ENCODE measurements at regions not wholly inside any gene's neighbourhood (a gene's known extent, or its start where the extent isn't known, plus 50 kb on each side); places are given as distances from the start of the nearest gene placed in this dataset.
"Not testable (repeated sequence)": the region's sequence is repeated elsewhere in the genome, so short reads cannot be mapped to it uniquely, and the experiment has no call there.

- Histone ChIP-seq H3K9ac (no peak overlapping the region), H3F3A (ENCODE audit: low read depth) (no peaks in the 10 kb centered on the region), H4K20me1 (ENCODE audit: low read depth) (no peaks in the 10 kb centered on the region), H3K79me2 (ENCODE audit: low read depth) (no peaks in the 10 kb centered on the region), H3K4me2 (no peak overlapping the region), H3K4me1 (peaks cover 14% of the 10 kb centered on the region), H3K36me3 (no peaks in the 10 kb centered on the region), H3K4me3 (no peak overlapping the region), H3K27ac (no peak overlapping the region), H2AFZ (replicated peaks) (no peak overlapping the region), H3K9me3 (ENCODE audit: low read depth) (no peaks in the 10 kb centered on the region), H3K27me3 (no peaks in the 10 kb centered on the region)
- Mint-ChIP-seq H3K4me3 (no peak overlapping the region), H3K27me3 (ENCODE audit: insufficient read depth, low read depth) (peaks cover 5% of the 10 kb centered on the region), H3K27ac (no peak overlapping the region), H3K4me1 (peaks cover 11% of the 10 kb centered on the region), H3K36me3 (no peaks in the 10 kb centered on the region), H3K9me3 (peaks cover 7% of the 10 kb centered on the region)
- DNase-seq (ENCODE audit: low spot score): no peak
- TF ChIP-seq CTCF (IDR thresholded peaks at IDR 0.05): no peak
- TF ChIP-seq EZH2phosphoT487 (IDR thresholded peaks at IDR 0.05): no peak
- TF ChIP-seq EZH2 (IDR thresholded peaks at IDR 0.05): no peak
Measured at GRCh38 chr13:111437856-111438547, 117.6 kb downstream of the TEX29 start.

DNA sequence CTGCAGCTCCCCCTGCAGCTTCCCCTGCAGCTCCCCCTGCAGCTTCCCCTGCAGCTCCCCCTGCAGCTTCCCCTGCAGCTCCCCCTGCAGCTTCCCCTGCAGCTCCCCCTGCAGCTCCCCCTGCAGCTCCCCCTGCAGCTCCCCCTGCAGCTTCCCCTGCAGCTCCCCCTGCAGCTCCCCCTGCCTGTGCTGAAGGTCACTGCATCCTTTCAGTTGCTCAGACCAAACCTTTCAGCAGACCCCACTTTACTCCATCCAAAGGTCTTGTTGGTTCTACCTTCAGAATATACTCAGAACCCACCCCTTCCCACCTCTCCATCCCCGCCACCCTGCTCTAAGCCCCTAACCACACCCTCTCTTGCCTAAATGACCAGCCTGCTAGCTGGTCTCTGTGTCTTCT, 120.0 kb downstream of the TEX29 start:
- not testable (repeated sequence) for H3K27ac ChIP-seq; H4K20me1 ChIP-seq (ENCODE audit: low read depth); H3K27me3 ChIP-seq; H3F3A ChIP-seq (ENCODE audit: low read depth); H3K9me3 Mint-ChIP-seq; H3K9ac ChIP-seq; H3K36me3 Mint-ChIP-seq; H2AFZ ChIP-seq (replicated peaks); H3K4me2 ChIP-seq; H3K9me3 ChIP-seq (ENCODE audit: low read depth); H3K79me2 ChIP-seq (ENCODE audit: low read depth); H3K4me3 ChIP-seq; H3K36me3 ChIP-seq; H3K27me3 Mint-ChIP-seq (ENCODE audit: insufficient read depth, low read depth); DNase-seq (ENCODE audit: low spot score); H3K4me3 Mint-ChIP-seq
- TF ChIP-seq CTCF (IDR thresholded peaks at IDR 0.05): peak; percentile 52
- H3K4me1 ChIP-seq: peaks cover 14% of the 10 kb centered on the region
- Mint-ChIP-seq H3K27ac (peak overlapping the region; percentile 59), H3K4me1 (peaks cover 11% of the 10 kb centered on the region)

DNA sequence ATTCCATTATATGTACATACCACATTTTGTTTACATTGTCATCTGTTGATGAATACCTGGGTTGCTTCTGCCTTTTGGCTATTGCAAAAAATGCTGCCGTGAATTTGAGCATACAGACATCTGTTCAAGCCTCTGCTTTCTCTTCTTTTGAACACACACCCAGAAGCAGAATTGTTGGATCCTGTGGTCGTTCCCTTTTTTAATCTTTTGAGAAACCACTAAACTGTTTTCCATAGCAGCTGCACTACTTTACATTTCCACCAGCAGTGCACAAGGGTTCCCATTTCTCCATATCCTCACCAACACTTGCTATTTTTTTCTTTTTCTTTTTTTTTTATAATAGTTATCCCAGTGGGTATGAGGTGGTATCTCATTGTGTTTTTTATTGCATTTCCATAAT, 123.5 kb downstream of the TEX29 start:
- no peaks in the 10 kb centered on the region for H3F3A ChIP-seq (ENCODE audit: low read depth)
- H3K36me3 ChIP-seq: no peaks in the 10 kb centered on the region
- no peak overlapping the region for H3K4me3 ChIP-seq
- H3K4me2 ChIP-seq: no peak overlapping the region
- H3K27me3 ChIP-seq: peaks cover 9% of the 10 kb centered on the region
- Mint-ChIP-seq H3K4me1 (peaks cover 11% of the 10 kb centered on the region), H3K27me3 (ENCODE audit: insufficient read depth, low read depth) (peaks cover 12% of the 10 kb centered on the region), H3K9me3 (peaks cover 15% of the 10 kb centered on the region), H3K4me3 (no peak overlapping the region), H3K36me3 (no peaks in the 10 kb centered on the region), H3K27ac (no peak overlapping the region)
- no peaks in the 10 kb centered on the region for H4K20me1 ChIP-seq (ENCODE audit: low read depth)
- H3K9me3 ChIP-seq (ENCODE audit: low read depth): no peaks in the 10 kb centered on the region
- no peak overlapping the region for H3K27ac ChIP-seq
- no peak for DNase-seq (ENCODE audit: low spot score)
- no peak overlapping the region for H2AFZ ChIP-seq (replicated peaks)
- TF ChIP-seq CTCF (IDR thresholded peaks at IDR 0.05): no peak
- no peak for TF ChIP-seq EZH2phosphoT487 (IDR thresholded peaks at IDR 0.05)
- TF ChIP-seq EZH2 (IDR thresholded peaks at IDR 0.05): no peak
- H3K4me1 ChIP-seq: peaks cover 10% of the 10 kb centered on the region
- no peak overlapping the region for H3K9ac ChIP-seq
- no peaks in the 10 kb centered on the region for H3K79me2 ChIP-seq (ENCODE audit: low read depth)
